ENCODE measurements at regions not wholly inside any gene's neighbourhood (a gene's known extent, or its start where the extent isn't known, plus 50 kb on each side); places are given as distances from the start of the nearest gene placed in this dataset.

DNA sequence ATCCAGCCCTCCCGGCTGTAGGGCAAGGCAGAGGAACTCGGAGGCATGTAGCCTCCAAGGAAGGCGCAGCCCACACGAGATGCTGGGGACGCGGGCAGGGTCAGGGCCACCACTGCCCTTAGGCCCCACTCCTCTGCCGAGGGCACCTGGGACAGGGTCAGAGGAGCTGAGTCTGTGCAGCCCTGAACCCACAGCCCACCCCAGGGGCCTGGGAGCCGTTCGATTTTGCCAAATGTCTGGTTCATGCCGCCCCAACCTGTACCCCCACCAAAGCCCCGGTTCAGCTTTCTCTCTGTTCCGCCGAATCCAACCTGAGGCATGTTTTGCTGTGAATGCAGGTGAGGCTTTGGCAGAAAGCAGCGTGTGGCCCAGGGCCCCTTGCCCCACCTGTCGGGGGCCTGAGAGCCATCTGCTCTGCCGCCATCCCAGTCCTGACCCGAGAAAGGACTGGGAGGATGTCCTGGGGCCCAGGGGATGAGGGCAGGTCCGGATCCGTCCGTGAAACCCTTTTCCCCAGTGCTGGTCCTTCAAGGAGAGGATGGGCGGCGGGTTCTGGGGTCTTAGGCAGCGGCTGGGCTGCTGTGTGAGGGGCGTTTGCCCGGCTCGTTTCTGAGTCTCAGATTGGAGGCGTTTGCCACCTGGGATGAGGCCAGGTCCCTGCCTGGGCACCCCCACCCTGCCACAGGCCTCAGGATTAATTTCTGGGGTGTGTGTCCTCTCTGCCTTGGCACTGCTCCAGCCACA lies 79.3 kb upstream of the GATA5 start:
- TF ChIP-seq REST (IDR thresholded peaks at IDR 0.05; ENCODE audit: low read depth), result no peak
- no peak for TF ChIP-seq EZH2phosphoT487 (IDR thresholded peaks at IDR 0.05; ENCODE audit: borderline replicate concordance)
- TF ChIP-seq, protein P1, sequence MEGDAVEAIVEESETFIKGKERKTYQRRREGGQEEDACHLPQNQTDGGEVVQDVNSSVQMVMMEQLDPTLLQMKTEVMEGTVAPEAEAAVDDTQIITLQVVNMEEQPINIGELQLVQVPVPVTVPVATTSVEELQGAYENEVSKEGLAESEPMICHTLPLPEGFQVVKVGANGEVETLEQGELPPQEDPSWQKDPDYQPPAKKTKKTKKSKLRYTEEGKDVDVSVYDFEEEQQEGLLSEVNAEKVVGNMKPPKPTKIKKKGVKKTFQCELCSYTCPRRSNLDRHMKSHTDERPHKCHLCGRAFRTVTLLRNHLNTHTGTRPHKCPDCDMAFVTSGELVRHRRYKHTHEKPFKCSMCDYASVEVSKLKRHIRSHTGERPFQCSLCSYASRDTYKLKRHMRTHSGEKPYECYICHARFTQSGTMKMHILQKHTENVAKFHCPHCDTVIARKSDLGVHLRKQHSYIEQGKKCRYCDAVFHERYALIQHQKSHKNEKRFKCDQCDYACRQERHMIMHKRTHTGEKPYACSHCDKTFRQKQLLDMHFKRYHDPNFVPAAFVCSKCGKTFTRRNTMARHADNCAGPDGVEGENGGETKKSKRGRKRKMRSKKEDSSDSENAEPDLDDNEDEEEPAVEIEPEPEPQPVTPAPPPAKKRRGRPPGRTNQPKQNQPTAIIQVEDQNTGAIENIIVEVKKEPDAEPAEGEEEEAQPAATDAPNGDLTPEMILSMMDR (IDR thresholded peaks at IDR 0.05 in 2 of 3, conservative IDR thresholded peaks at IDR 0.05 in 1 of 3; ENCODE audit: borderline replicate concordance in 1 of 3, insufficient read depth in 1 of 3, low read depth in 2 of 3, low read length in 2 of 3), result no peak
- TF ChIP-seq MAX (IDR thresholded peaks at IDR 0.05), result no peak
- TF ChIP-seq TCF7L2 (IDR thresholded peaks at IDR 0.05; ENCODE audit: borderline replicate concordance, extremely low read depth, insufficient read depth, insufficient read length), result no peak
- TF ChIP-seq EZH2 (IDR thresholded peaks at IDR 0.05), result no peak
- no peak for TF ChIP-seq SIN3A (IDR thresholded peaks at IDR 0.05; ENCODE audit: low read depth)
